Neural cell (in vitro differentiated cells): ENCODE measurements at regions not wholly inside any gene's neighbourhood (a gene's known extent, or its start where the extent isn't known, plus 50 kb on each side); places are given as distances from the start of the nearest gene placed in this dataset.

Experiments
- H2AFZ ChIP-seq: fragments of 200-600, 300-800 bp; sonication (generic), shearing (Covaris generic); 2 replicates; pipeline ENCODE4 v1.6.0; 2014; ENCODE audit warnings: low read depth, mild to moderate bottlenecking, antibody characterized with exemption, low read length, moderate library complexity
- H3F3A ChIP-seq: fragments of 200-600 bp; shearing (Covaris generic); 2 replicates; pipeline ENCODE4 v1.6.1; 2016; ENCODE audit warnings: mild to moderate bottlenecking, moderate library complexity, mixed read lengths, antibody characterized with exemption, low read length; ENCODE audit not compliant: insufficient read depth, poor library complexity, severe bottlenecking
- H3K27ac ChIP-seq: fragments of 200-600, 300-800 bp; sonication (generic), shearing (Covaris generic); 2 replicates; pipeline ENCODE4 v1.5.1; 2014; ENCODE audit warnings: mild to moderate bottlenecking, low read length, moderate library complexity
- H3K27me3 ChIP-seq: fragments of 300-800, 200-600 bp; sonication (generic), shearing (Covaris generic); 2 replicates; pipeline ENCODE4 v1.6.0; 2014; ENCODE audit warnings: mild to moderate bottlenecking, low read depth, low read length, moderate library complexity; ENCODE audit not compliant: insufficient read depth
- H3K36me3 ChIP-seq: fragments of 300-800, 200-600 bp; sonication (generic), shearing (Covaris generic); 2 replicates; pipeline ENCODE4 v1.5.1; 2014; ENCODE audit warnings: mild to moderate bottlenecking, antibody characterized with exemption, low read length, moderate library complexity; ENCODE audit not compliant: insufficient read depth
- H3K4me2 ChIP-seq: fragments of 300-800, 200-600 bp; sonication (generic), shearing (Covaris generic); 2 replicates; pipeline ENCODE4 v1.6.0; 2014; ENCODE audit warnings: mild to moderate bottlenecking, low read length
- H3K4me3 ChIP-seq: fragments of 300-800, 200-600 bp; sonication (generic), shearing (Covaris generic); 2 replicates; pipeline ENCODE4 v1.5.1; 2014; ENCODE audit warnings: mild to moderate bottlenecking, low read length, moderate library complexity
- H3K79me2 ChIP-seq: fragments of 200-600 bp; shearing (Covaris generic); replicated peaks from 2 replicates; pipeline ENCODE4 v1.6.0; 2014; ENCODE audit warnings: mild to moderate bottlenecking, low read length, moderate library complexity; ENCODE audit not compliant: insufficient read depth
- H3K9ac ChIP-seq: fragments of 300-800, 200-600 bp; sonication (generic), shearing (Covaris generic); 2 replicates; pipeline ENCODE4 v1.6.1; 2016; ENCODE audit warnings: mild to moderate bottlenecking, low read length, mixed read lengths
- H3K9me2 ChIP-seq: fragments of 200-600 bp; shearing (Covaris generic); 2 replicates; pipeline ENCODE4 v1.6.1; 2016; ENCODE audit warnings: mild to moderate bottlenecking, low read length, mixed read lengths; ENCODE audit not compliant: insufficient read depth
- H3K9me3 ChIP-seq: fragments of 200-600, 300-800 bp; sonication (generic), shearing (Covaris generic); 2 replicates; pipeline ENCODE4 v1.6.1; 2016; ENCODE audit warnings: mild to moderate bottlenecking, mixed run types, low read length, moderate library complexity, mixed read lengths
- H4K20me1 ChIP-seq: fragments of 200-600 bp; shearing (Covaris generic); 2 replicates; pipeline ENCODE4 v1.6.1; 2016; ENCODE audit warnings: mild to moderate bottlenecking, mixed run types; ENCODE audit not compliant: insufficient read depth
- CTCF ChIP-seq: fragments of 450-650 bp; IDR thresholded peaks from 2 replicates; pipeline ENCODE4 v1.5.1; 2014; ENCODE audit warnings: antibody characterized with exemption, mild to moderate bottlenecking, moderate library complexity; ENCODE audit not compliant: poor library complexity, severe bottlenecking
- EP300 ChIP-seq: fragments of 450-650 bp; conservative IDR thresholded peaks from 2 replicates; pipeline ENCODE4 v1.6.1; 2014; ENCODE audit warnings: antibody characterized with exemption, mild to moderate bottlenecking, moderate library complexity; ENCODE audit not compliant: poor library complexity, severe bottlenecking
- EZH2 ChIP-seq: fragments of 200-600, 300-800 bp; shearing (Covaris generic), sonication (generic); IDR thresholded peaks from 2 replicates; pipeline ENCODE4 v1.6.1; 2014; ENCODE audit warnings: antibody characterized with exemption, low read length, borderline replicate concordance, mild to moderate bottlenecking; ENCODE audit not compliant: insufficient read depth, poor library complexity, severe bottlenecking
- MXI1 ChIP-seq: fragments of 450-650 bp; conservative IDR thresholded peaks from 2 replicates; pipeline ENCODE4 v1.6.1; 2014; ENCODE audit warnings: antibody characterized with exemption, mild to moderate bottlenecking; ENCODE audit not compliant: poor library complexity, severe bottlenecking
- POLR2AphosphoS5 ChIP-seq: IDR thresholded peaks from 2 replicates; pipeline ENCODE4 v1.6.1; 2012
- RAD21 ChIP-seq: fragments of 450-650 bp; conservative IDR thresholded peaks from 2 replicates; pipeline ENCODE4 v1.6.1; 2014; ENCODE audit warnings: antibody characterized with exemption, mild to moderate bottlenecking, moderate library complexity
- REST ChIP-seq: IDR thresholded peaks from 2 replicates; pipeline ENCODE4 v1.6.1; 2012; ENCODE audit warnings: borderline replicate concordance
- SMC3 ChIP-seq: fragments of 450-650 bp; conservative IDR thresholded peaks from 2 replicates; pipeline ENCODE4 v1.6.1; 2014; ENCODE audit warnings: antibody characterized with exemption, mild to moderate bottlenecking, moderate library complexity; ENCODE audit not compliant: poor library complexity
- TAF1 ChIP-seq: IDR thresholded peaks from 2 replicates; pipeline ENCODE4 v1.6.1; 2012; ENCODE audit warnings: low read depth

- Histone ChIP-seq H4K20me1 (no peaks in the 10 kb centered on the region), H3K9ac (no peak overlapping the region), H3K79me2 (no peaks in the 10 kb centered on the region), H3K27me3 (no peaks in the 10 kb centered on the region), H3K27ac (no peak overlapping the region), H3K4me3 (no peak overlapping the region), H3K4me2 (no peak overlapping the region), H3K9me3 (no peaks in the 10 kb centered on the region), H3F3A (no peaks in the 10 kb centered on the region), H3K9me2 (no peaks in the 10 kb centered on the region), H3K36me3 (no peaks in the 10 kb centered on the region), H2AFZ (no peak overlapping the region)
- TF ChIP-seq REST (no peak), TAF1 (no peak), SMC3 (no peak), EP300 (no peak), POLR2AphosphoS5 (no peak), MXI1 (no peak), CTCF (no peak), RAD21 (no peak), EZH2 (no peak)
These were observed 110.8 kb upstream of the H2AZ1 start for GRCh38 chr4:100060765-100061416.

- Histone ChIP-seq H3K27me3 (no peaks in the 10 kb centered on the region), H3K9me3 (no peaks in the 10 kb centered on the region), H3K9ac (no peak overlapping the region), H2AFZ (no peak overlapping the region), H3K36me3 (no peaks in the 10 kb centered on the region), H3K9me2 (no peaks in the 10 kb centered on the region), H3K79me2 (no peaks in the 10 kb centered on the region), H3K4me3 (no peak overlapping the region), H3K4me2 (no peak overlapping the region), H3K27ac (no peak overlapping the region), H4K20me1 (no peaks in the 10 kb centered on the region), H3F3A (no peaks in the 10 kb centered on the region)
- no peak for TF ChIP-seq EP300
These were observed 109.4 kb upstream of the H2AZ1 start for GRCh38 chr4:100059467-100059866.

GRCh38 chr4:100056701-100057100 is 106.6 kb upstream of the H2AZ1 start:
- H3K36me3 ChIP-seq = no peaks in the 10 kb centered on the region
- H3K4me2 ChIP-seq = no peak overlapping the region
- no peaks in the 10 kb centered on the region for H3K27me3 ChIP-seq
- TF ChIP-seq SMC3 = no peak
- TF ChIP-seq EZH2 = no peak
- TF ChIP-seq CTCF = no peak
- no peak for TF ChIP-seq POLR2AphosphoS5
- no peak overlapping the region for H3K27ac ChIP-seq
- no peak overlapping the region for H3K9ac ChIP-seq
- H3F3A ChIP-seq = no peaks in the 10 kb centered on the region
- H4K20me1 ChIP-seq = no peaks in the 10 kb centered on the region
- H3K9me2 ChIP-seq = no peaks in the 10 kb centered on the region
- H3K4me3 ChIP-seq = no peak overlapping the region
- H2AFZ ChIP-seq = no peak overlapping the region
- H3K9me3 ChIP-seq = no peaks in the 10 kb centered on the region
- H3K79me2 ChIP-seq = no peaks in the 10 kb centered on the region
